GM23338 (cell line): ENCODE measurements at regions not wholly inside any gene's neighbourhood (a gene's known extent, or its start where the extent isn't known, plus 50 kb on each side); places are given as distances from the start of the nearest gene placed in this dataset.
A peak's percentile ranks its signal among the peaks of the same experiment; 100 is the strongest.

ENCODE experiments used
- ATAC-seq: fragments of 200-7000 bp; cut with Tn5 transposase; 3 replicates; pipeline ENCODE4 v1.9.1; 2020
- DNase-seq: peaks from one replicate; pipeline ENCODE4 v3.0.0-alpha.2; 2015; ENCODE audit warnings: low spot score
- H2AFZ ChIP-seq: fragments of 200-600 bp; sonication (generic); 2 replicates; pipeline ENCODE4 v1.8.0; 2016; ENCODE audit warnings: antibody characterized with exemption, mild to moderate bottlenecking, moderate library complexity
- H3F3A ChIP-seq: fragments of 200-600 bp; sonication (generic); replicated peaks from 2 replicates; pipeline ENCODE4 v1.8.0; 2017; ENCODE audit warnings: antibody characterized with exemption, mixed run types, low read depth
- H3K27ac ChIP-seq: fragments of 200-600 bp; sonication (generic); 2 replicates; pipeline ENCODE4 v1.6.1; 2016; ENCODE audit warnings: low read depth
- H3K27me3 ChIP-seq: fragments of 200-600 bp; sonication (generic); 2 replicates; pipeline ENCODE4 v1.8.0; 2016; ENCODE audit warnings: mild to moderate bottlenecking, mixed run types, moderate library complexity; ENCODE audit not compliant: insufficient read depth
- H3K36me3 ChIP-seq: fragments of 200-600 bp; sonication (generic); 2 replicates; pipeline ENCODE4 v1.8.0; 2016; ENCODE audit warnings: mild to moderate bottlenecking; ENCODE audit not compliant: insufficient read depth
- H3K4me1 ChIP-seq: fragments of 200-600 bp; sonication (generic); 2 replicates; pipeline ENCODE4 v1.8.0; 2016; ENCODE audit warnings: mild to moderate bottlenecking, moderate library complexity; ENCODE audit not compliant: insufficient read depth
- H3K4me2 ChIP-seq: fragments of 200-600 bp; sonication (generic); 2 replicates; pipeline ENCODE4 v1.7.1; 2017; ENCODE audit warnings: mixed run types
- H3K4me3 ChIP-seq: fragments of 200-600 bp; sonication (generic); 2 replicates; pipeline ENCODE4 v1.6.1; 2016; ENCODE audit warnings: mixed run types
- H3K79me2 ChIP-seq: fragments of 200-600 bp; sonication (generic); replicated peaks from 2 replicates; pipeline ENCODE4 v1.8.0; 2017; ENCODE audit warnings: mild to moderate bottlenecking; ENCODE audit not compliant: insufficient read depth
- H3K9me2 ChIP-seq: fragments of 200-600 bp; sonication (generic); 2 replicates; pipeline ENCODE4 v1.8.0; 2017; ENCODE audit not compliant: insufficient read depth
- H4K20me1 ChIP-seq: fragments of 200-600 bp; sonication (generic); replicated peaks from 2 replicates; pipeline ENCODE4 v1.8.0; 2017; ENCODE audit warnings: mild to moderate bottlenecking; ENCODE audit not compliant: insufficient read depth
- H3K27ac Mint-ChIP-seq: 2 replicates; pipeline ENCODE4 v1.8.0; 2020; ENCODE audit warnings: inconsistent platforms, mild to moderate bottlenecking, moderate library complexity, mixed read lengths
- H3K27me3 Mint-ChIP-seq: 3 replicates; pipeline ENCODE4 v1.8.0; 2022; ENCODE audit warnings: low read depth, mild to moderate bottlenecking, moderate library complexity, mixed read lengths, inconsistent platforms; ENCODE audit not compliant: insufficient read depth, poor library complexity
- H3K36me3 Mint-ChIP-seq: 3 replicates; pipeline ENCODE4 v1.8.0; 2021; ENCODE audit warnings: low read depth, mild to moderate bottlenecking, inconsistent platforms, moderate library complexity, mixed read lengths
- H3K4me1 Mint-ChIP-seq: 3 replicates; pipeline ENCODE4 v1.8.0; 2020; ENCODE audit warnings: mild to moderate bottlenecking, inconsistent platforms, mixed read lengths
- H3K4me3 Mint-ChIP-seq: 3 replicates; pipeline ENCODE4 v1.8.0; 2021; ENCODE audit warnings: moderate library complexity, mild to moderate bottlenecking, inconsistent platforms, mixed read lengths
- H3K9me3 Mint-ChIP-seq: 3 replicates; pipeline ENCODE4 v1.8.0; 2020; ENCODE audit warnings: moderate library complexity, mild to moderate bottlenecking, inconsistent platforms, mixed read lengths
- CREB1 ChIP-seq: fragments of 250-450 bp; sonication (Bioruptor Pico); IDR thresholded peaks from 2 replicates; pipeline ENCODE4 v1.5.0; 2020; ENCODE audit warnings: low read depth, mild to moderate bottlenecking, moderate library complexity
- CTCF ChIP-seq, 2 experiments: fragments of 200-600 bp in 1 of 2; sonication (generic) in 1 of 2; conservative IDR thresholded peaks; 2 replicates each; pipeline versions ENCODE4 v1.5.1 to v1.6.1; 2016 to 2017; ENCODE audit warnings: antibody characterized with exemption in 2 of 2, low read depth in 2 of 2, mild to moderate bottlenecking in 2 of 2, moderate library complexity in 1 of 2
- ETS1 ChIP-seq: IDR thresholded peaks from 2 replicates; pipeline ENCODE4 v1.6.1; 2016; ENCODE audit warnings: antibody characterized with exemption
- EZH2 ChIP-seq: fragments of 200-600 bp; sonication (generic); IDR thresholded peaks from one replicate; pipeline ENCODE4 v1.8.0; 2017; ENCODE audit warnings: antibody characterized with exemption, mild to moderate bottlenecking, low read depth; ENCODE audit not compliant: unreplicated experiment
- EZH2phosphoT487 ChIP-seq: fragments of 200-600 bp; sonication (generic); IDR thresholded peaks from one replicate; pipeline ENCODE4 v1.8.1; 2018; ENCODE audit warnings: antibody characterized with exemption; ENCODE audit not compliant: unreplicated experiment
- JUNB ChIP-seq: IDR thresholded peaks from one replicate; pipeline ENCODE4 v1.6.1; 2016; ENCODE audit warnings: antibody characterized with exemption; ENCODE audit not compliant: unreplicated experiment
- NANOG ChIP-seq: IDR thresholded peaks from 2 replicates; pipeline ENCODE4 v1.6.1; 2016; ENCODE audit warnings: antibody characterized with exemption, borderline replicate concordance
- POLR2AphosphoS5 ChIP-seq: IDR thresholded peaks from 2 replicates; pipeline ENCODE4 v1.6.1; 2016; ENCODE audit warnings: antibody characterized with exemption, low read depth
- REST ChIP-seq: IDR thresholded peaks from one replicate; pipeline ENCODE4 v1.6.1; 2018; ENCODE audit warnings: antibody characterized with exemption; ENCODE audit not compliant: unreplicated experiment
- STAT1 ChIP-seq: IDR thresholded peaks from one replicate; pipeline ENCODE4 v1.6.1; 2016; ENCODE audit warnings: antibody characterized with exemption; ENCODE audit not compliant: unreplicated experiment
- ZNF114 ChIP-seq: fragments of 250-450 bp; sonication (Bioruptor Pico); IDR thresholded peaks from 2 replicates; pipeline ENCODE4 v1.5.0; 2020; ENCODE audit warnings: mild to moderate bottlenecking, moderate library complexity
- ZNF331 ChIP-seq: fragments of 250-450 bp; sonication (Bioruptor Pico); IDR thresholded peaks from 2 replicates; pipeline ENCODE4 v1.5.0; 2020; ENCODE audit warnings: low read depth, mild to moderate bottlenecking, moderate library complexity
- ZNF462 ChIP-seq: fragments of 250-450 bp; sonication (Bioruptor Pico); IDR thresholded peaks from 2 replicates; pipeline ENCODE4 v1.5.0; 2020; ENCODE audit warnings: mild to moderate bottlenecking, moderate library complexity

GRCh38 chr6:22709803-22710202 lies 140.4 kb downstream of the HDGFL1 start:
- DNase-seq (no peak), ATAC-seq (no peak)
- Histone ChIP-seq H3K4me3 (no peak overlapping the region), H3K9me2 (0 out of 2 replicates have a peak, but pooled peaks cover 5% of the 10 kb centered on the region), H4K20me1 (no peaks in the 10 kb centered on the region), H2AFZ (peak overlapping the region; percentile 90; the same call in 1 of the 2 replicates), H3K27ac (no peak overlapping the region), H3K27me3 (no peaks in the 10 kb centered on the region), H3K36me3 (no peaks in the 10 kb centered on the region), H3K4me1 (no peaks in the 10 kb centered on the region), H3K79me2 (no peaks in the 10 kb centered on the region), H3F3A (no peaks in the 10 kb centered on the region), H3K4me2 (no peak overlapping the region)
- Mint-ChIP-seq H3K9me3 (no peaks in the 10 kb centered on the region), H3K4me1 (no peaks in the 10 kb centered on the region; the same call in 2 of the 3 replicates), H3K4me3 (no peak overlapping the region), H3K27ac (no peak overlapping the region), H3K36me3 (no peaks in the 10 kb centered on the region), H3K27me3 (no peaks in the 10 kb centered on the region)
- TF ChIP-seq STAT1 = no peak
- TF ChIP-seq ETS1 = no peak
- no peak for TF ChIP-seq ZNF114 (CRISPR knock-in tag)
- TF ChIP-seq REST = no peak
- TF ChIP-seq POLR2AphosphoS5 = no peak
- no peak for TF ChIP-seq EZH2phosphoT487
- no peak for TF ChIP-seq CTCF (conservative IDR thresholded peaks at IDR 0.05; ENCODE audit: low read depth in 2 of 2)
- TF ChIP-seq NANOG = no peak
- no peak for TF ChIP-seq ZNF462 (CRISPR knock-in tag)
- TF ChIP-seq ZNF331 = no peak
- no peak for TF ChIP-seq CREB1 (CRISPR knock-in tag)
- no peak for TF ChIP-seq JUNB
- no peak for TF ChIP-seq EZH2
